EH (cell line): ENCODE measurements at regions not wholly inside any gene's neighbourhood (a gene's known extent, or its start where the extent isn't known, plus 50 kb on each side); places are given as distances from the start of the nearest gene placed in this dataset.
A peak's percentile ranks its signal among the peaks of the same experiment; 100 is the strongest.

Experiments used
- DNase-seq: peaks from one replicate; pipeline ENCODE4 v3.0.0-alpha.2; 2015; ENCODE audit warnings: low read depth

DNA sequence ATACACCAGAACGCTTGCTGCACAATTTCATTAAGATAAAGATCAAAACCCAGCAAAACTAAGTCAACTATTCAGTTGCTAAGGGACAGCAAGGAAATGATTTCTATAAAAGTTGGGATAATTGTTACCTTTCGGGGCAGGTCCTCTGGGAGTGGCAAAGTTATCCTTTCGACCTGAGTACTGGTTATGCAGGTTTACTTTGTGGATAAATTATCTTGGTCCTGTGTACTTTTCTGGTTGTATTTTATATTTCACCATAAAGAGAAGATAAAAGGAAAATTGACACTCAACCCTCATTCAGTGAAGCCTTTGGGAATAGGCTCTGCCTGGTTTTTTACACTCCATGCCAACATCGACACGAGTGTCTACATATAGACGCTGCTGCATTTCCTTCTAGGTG, 146.5 kb downstream of the SYK start:
- no peak for DNase-seq

DNA sequence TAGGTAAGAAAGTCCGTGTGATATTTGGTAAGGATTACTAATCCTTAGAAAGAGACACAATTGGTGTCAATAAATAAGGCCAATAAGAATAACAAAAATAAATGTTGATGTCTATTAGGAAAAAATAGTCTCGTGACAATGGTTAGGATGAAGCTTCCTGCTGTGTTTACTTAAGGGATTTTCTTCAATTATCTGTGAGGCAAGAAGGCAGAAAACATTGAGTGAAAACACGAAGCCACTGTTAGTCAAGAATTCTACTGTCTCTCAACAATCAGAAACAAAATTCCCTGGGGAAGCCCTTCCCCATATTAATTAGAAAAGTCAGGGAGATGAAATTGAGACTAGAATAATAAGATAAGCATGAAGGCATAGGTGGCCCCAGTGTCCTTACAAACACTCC, 149.0 kb downstream of the SYK start:
- peak; percentile 21 for DNase-seq

DNA sequence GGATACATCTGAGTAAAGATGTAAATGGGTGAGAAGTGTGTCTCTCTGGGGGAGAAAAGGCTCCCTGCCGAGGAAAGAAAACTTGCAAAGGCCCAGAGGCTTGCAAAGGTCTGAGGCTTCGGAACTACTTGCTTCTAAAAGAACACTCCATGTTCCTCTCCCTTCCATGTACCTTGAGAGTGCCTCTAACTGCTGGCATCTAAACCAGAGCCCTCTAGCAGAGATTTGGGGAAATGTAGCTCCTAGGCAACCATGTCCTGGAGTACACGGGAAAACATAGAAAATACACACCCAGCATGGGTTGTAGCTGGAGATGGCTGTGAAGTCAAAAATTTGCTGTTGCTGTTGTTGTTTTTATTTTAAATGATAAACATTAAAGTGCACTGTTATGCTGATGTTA, 151.6 kb downstream of the SYK start:
- DNase-seq: no peak

DNA sequence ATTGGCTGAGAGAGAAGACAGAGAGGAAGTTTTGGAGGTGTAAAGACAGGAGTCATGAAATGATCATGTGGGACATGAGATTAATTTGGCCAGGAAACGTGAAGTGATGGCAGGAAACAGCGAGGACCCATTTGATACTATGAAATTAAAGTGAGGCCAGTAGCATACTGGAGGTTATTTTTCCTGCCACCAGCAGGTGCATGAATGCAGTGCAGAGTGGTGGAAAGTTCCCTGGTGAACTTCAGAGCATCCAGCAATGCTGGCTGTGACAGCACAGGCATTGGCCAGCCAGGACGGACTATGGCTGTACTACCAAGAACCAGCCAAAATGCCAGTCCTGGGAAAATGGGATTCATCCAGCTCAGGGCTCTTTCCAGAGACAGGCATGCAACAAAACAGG, 152.2 kb downstream of the SYK start:
- no peak for DNase-seq

DNA sequence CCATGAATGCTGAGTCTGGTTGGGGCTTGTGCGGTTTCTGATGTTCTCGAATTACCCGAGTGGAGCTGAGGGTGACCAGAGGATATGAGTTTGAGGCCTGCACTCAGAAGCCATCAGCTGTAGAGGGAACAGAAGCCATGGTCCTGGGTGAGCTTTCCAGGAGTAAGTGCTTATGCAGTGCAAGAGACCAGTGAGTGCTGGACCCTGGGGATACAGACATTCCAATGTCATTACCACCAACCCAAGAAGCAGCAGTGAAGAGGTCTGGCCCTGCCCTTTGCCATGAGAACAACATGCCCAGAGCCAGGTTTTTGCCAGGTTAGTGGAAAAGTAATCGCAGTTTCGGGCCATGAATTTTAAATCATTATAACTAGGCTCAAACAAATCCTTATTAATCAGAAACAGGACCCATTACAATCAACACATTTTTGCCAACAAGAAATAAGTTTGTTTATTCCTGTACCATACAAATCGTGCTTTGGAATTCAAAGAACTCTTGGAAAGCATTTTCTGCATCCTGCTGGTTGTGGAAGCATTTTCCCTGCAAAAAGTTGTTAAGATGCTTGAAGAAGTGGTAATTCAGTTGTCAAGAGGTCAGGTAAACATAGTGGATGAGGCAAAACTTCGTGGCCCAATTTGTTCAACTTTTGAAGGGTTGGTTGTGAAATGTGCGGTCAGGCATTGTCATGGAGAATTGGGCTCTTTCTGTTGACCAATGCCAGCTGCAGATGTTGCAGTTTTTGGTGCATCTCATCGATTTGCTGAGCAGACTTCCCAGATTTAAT, 154.6 kb downstream of the SYK start:
- DNase-seq: peak; percentile 80

- no peak for DNase-seq
Measured at GRCh38 chr9:90958328-90958727, 156.7 kb downstream of the SYK start.

DNA sequence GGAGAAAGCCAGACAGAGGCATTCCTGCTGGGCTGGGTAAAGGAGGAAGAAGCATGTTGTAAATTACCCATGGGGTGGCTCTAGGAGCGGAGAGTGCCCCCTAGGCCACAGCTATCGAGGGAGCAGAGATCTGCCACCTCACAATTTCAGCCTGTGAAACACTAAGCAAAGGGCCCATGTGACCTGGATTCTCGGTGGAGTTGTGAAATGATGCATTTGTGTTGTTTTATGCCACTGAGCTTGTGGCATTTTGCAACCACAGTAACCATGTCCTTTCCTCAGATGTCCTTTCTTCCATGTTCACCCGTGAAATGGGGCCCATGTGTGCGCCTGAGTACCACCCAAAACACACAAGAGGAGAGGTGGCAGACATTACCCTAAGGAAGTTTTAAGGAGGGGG, 159.3 kb downstream of the SYK start:
- no peak for DNase-seq

GRCh38 chr9:90961375-90961774, 159.8 kb downstream of the SYK start:
- DNase-seq: peak; percentile 32

DNA sequence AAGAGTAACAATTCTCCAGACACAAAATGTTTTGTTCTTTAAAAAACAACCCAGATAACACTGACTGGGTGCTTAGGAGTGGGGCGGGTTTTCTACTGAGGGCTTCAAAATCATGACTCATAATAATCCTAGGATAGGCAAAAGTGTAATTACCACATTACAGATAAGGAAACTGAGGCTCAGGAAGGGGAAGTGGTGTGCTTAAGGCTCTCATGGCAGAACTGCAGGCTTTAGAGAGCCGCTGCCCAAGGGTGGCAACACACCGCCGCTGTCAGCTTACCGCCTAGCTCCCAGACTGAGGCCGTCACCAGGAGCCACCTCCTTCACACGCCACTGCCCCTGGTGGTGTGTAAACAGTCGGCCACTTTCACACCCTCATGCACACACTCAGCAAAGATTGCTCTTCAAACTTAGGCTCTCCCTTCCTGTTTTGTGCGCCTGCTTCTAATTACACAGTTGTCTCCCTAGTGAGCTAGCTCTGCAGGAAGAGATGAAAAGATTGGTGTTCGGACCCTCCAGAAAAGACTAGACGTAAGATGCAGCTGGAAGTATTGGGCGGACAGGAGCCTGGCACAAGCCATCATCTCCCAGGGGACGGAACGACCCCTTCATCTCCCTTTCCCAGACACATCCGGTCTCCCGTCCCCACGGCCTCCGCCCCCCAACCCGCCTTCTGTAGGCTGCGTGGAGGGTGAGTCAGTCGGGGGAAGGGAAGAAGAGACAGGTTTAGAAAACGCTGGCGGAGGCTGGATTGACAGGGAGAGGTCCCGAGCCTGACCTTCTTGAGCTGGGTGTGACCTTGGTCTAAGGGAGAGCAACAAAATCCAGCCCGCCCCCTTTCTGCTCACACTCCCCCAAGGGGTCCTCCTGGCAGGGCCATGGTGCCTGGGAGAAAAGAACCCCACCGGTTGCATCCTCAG, 162.7 kb downstream of the SYK start:
- DNase-seq: no peak

GRCh38 chr9:90965226-90966030, 163.8 kb downstream of the SYK start:
- DNase-seq: peak; percentile 5

DNA sequence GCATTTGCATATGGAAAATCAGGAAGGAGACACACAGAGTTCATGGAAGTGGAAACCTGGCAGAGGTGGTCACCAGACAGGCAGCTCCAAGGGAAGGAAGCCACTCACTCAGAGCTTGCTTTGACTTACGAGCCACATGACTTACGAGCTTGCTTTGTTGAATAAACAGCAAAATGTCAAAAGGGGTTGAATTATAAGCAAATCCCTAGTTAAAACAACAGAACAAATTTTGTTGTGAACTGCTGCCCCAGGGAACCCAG, 164.3 kb downstream of the SYK start:
- no peak for DNase-seq

DNA sequence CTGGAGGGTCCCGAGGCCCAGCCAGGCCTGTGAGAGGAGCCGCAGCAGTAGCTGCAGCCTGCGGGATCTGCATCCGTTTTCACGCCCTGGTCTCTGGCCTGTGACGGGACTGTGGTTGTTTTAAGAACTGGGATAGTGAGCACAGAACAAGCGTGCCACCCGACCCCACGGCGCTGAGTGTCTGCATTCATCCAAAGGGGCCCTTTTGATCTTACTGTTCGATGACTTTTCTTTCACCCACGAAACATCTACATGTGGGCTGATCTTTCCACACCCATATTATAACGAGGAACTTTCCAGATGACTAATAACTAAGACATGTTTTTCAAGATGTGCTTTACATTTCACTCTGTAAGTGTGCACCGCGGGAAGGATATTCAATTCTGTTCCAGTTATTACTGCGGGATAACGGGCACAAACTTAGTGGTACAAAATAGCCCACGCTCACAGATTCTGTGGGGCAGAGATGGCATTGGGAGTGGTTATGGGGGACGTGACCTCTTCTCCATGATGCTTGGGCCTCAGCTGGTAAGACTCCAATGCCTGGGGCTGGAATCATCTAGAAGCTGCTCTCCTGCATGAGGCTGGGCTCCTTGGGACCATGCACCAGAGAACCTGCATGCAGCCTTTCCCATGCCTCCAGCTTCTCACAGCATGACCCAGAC, 165.0 kb downstream of the SYK start:
- peak; percentile 64 for DNase-seq

GRCh38 chr9:90967145-90967538, 165.5 kb downstream of the SYK start:
- no peak for DNase-seq

DNA sequence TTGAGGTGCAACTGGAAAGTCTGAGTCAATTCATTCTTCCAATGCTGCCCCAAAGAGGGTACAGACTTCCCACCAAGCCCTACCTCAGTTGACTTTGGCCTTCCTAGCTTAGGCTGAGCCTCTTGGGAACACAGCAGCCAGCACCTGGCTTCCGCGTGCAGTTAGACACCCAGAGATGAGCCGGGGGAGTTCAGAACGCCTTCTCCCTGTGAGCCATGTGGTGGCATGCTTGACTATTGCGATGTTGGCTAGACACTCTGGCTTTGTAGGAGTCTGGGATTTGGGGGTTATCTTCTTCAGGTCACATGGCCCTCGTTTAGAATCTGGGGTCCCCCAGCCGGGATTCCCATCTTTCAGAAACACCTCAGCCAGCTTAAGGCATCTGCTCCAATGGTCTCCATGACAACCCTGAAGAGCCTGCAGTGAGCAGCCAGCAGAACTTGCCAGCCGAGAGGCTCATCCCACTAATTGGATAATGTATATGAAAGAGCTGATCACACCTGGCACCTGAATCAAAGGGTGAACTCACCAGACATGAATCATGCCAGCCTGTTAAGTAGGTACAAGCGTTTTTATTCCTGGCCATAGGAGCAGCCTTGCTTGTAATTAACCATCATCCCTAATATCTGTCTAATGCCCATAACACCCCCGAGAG, 167.5 kb downstream of the SYK start:
- no peak for DNase-seq

GRCh38 chr9:90970608-90971007, 169.0 kb downstream of the SYK start:
- DNase-seq: no peak

DNA sequence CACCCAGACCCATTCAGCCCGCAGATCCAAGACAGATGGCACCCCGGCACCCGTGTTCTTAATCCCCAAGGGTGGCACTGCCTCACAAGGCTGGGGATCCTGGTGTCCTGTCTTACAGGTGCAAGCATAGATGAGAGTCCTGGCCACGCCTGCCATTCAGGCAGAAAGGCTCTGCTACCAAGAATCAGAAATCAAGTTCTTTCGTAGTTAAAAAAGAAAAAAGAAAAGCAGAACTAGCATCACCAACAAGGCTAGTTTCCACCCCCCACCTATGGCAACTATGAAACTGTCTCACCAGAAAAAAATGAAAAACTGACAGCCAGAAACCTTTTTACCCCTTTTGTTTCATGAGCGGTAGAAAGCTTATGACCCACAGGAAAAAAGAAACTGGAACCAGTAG, 170.4 kb downstream of the SYK start:
- DNase-seq: no peak

DNA sequence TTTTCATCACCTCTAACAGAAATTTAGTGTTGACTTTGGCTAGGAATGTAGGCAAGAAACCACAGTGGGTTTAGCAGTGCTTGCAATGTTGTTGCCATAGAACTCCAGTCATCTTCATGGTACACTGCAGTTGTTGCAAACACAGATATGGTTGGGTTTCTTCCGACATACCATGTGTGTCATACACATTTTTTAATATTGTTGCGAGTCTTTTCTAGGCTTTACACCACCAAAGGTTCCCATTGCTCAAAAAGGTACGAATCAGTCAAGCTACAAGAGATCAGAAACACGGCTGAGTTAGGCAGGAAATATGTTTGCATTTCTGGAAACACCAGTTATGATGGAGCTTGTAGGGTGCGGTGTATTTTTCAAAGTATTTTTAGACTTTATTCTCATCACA, 172.4 kb downstream of the SYK start:
- peak; percentile 29 for DNase-seq

DNA sequence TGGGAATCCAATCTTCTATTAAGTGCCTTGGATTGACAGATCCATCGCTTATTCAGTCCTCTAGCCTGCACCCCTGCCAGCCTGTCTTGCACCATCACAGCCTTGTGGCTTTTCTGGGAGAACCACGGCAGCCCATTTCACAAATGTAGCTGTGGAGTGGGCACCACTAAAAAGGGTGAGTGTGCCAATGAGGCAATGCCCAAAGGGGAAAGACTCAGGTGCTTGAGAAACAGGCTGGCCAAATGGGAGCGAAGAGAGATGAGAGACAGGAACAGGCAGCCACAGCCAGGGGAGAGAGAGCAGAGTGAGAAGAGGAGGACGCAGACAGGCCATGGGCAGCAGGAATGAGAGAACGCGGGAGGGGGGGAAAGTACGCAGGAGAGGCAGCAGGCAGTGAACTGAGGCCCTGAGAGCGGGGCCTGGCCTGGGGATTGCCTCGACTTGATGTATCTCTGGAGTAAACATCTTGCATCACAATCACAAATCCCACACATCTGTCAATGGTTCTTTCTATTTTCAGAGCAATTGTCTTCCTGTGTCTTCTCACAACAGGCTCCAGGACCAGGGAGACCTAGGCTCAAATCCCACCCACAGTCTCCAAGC, 173.1 kb downstream of the SYK start:
- no peak for DNase-seq

- no peak for DNase-seq
Measured at GRCh38 chr9:90975781-90976538, 174.3 kb downstream of the SYK start.

- DNase-seq: no peak
Measured at GRCh38 chr9:90979138-90979551, 177.5 kb downstream of the SYK start.
